ENCODE measurements at regions not wholly inside any gene's neighbourhood (a gene's known extent, or its start where the extent isn't known, plus 50 kb on each side); places are given as distances from the start of the nearest gene placed in this dataset.

- peaks cover 2% of the 10 kb centered on the region for H3K36me3 Mint-ChIP-seq (ENCODE audit: low read depth)
- no peaks in the 10 kb centered on the region for H3K4me1 ChIP-seq (ENCODE audit: control insufficient read depth, insufficient read depth, low read length)
- H3K27ac Mint-ChIP-seq, result no peak overlapping the region
- H3K4me1 Mint-ChIP-seq, result no peaks in the 10 kb centered on the region
- H3K27ac ChIP-seq (ENCODE audit: low read depth, low read length), result no peak overlapping the region
- no peak overlapping the region for H3K4me3 Mint-ChIP-seq
- no peak overlapping the region for H3K4me3 ChIP-seq (ENCODE audit: low read length)
- DNase-seq, result no peak
- WGBS, 2 experiments (ENCODE audit: insufficient coverage in 1 of 2, insufficient read length in 1 of 2), result 98 to 100% methylated on average over 1 to 3 of the region's 3 CpGs
- peaks cover 32% of the 10 kb centered on the region for H3K9me3 Mint-ChIP-seq
- H3K9me3 ChIP-seq (ENCODE audit: control insufficient read depth, low read length), result peaks cover 42% of the 10 kb centered on the region
- peaks cover 4% of the 10 kb centered on the region for H3K27me3 Mint-ChIP-seq (ENCODE audit: insufficient read depth)
- no peak overlapping the region for H3K9ac ChIP-seq (ENCODE audit: extremely low read depth, low read length, poor library complexity, severe bottlenecking)
- TF ChIP-seq, protein P1, sequence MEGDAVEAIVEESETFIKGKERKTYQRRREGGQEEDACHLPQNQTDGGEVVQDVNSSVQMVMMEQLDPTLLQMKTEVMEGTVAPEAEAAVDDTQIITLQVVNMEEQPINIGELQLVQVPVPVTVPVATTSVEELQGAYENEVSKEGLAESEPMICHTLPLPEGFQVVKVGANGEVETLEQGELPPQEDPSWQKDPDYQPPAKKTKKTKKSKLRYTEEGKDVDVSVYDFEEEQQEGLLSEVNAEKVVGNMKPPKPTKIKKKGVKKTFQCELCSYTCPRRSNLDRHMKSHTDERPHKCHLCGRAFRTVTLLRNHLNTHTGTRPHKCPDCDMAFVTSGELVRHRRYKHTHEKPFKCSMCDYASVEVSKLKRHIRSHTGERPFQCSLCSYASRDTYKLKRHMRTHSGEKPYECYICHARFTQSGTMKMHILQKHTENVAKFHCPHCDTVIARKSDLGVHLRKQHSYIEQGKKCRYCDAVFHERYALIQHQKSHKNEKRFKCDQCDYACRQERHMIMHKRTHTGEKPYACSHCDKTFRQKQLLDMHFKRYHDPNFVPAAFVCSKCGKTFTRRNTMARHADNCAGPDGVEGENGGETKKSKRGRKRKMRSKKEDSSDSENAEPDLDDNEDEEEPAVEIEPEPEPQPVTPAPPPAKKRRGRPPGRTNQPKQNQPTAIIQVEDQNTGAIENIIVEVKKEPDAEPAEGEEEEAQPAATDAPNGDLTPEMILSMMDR (conservative IDR thresholded peaks at IDR 0.05), result no peak
- H3K36me3 ChIP-seq (ENCODE audit: control insufficient read depth, insufficient read depth, low read length), result no peaks in the 10 kb centered on the region
- H3K27me3 ChIP-seq (ENCODE audit: control insufficient read depth, insufficient read depth, low read length, poor library complexity, severe bottlenecking), result no peaks in the 10 kb centered on the region
Measured at GRCh38 chr6:40180271-40180670, 246.0 kb upstream of the MOCS1 start.

GRCh38 chr6:40179496-40179895 is 245.2 kb upstream of the MOCS1 start:
- Histone ChIP-seq H3K27ac (ENCODE audit: low read depth, low read length) (no peak overlapping the region), H3K27me3 (ENCODE audit: control insufficient read depth, insufficient read depth, low read length, poor library complexity, severe bottlenecking) (no peaks in the 10 kb centered on the region), H3K36me3 (ENCODE audit: control insufficient read depth, insufficient read depth, low read length) (no peaks in the 10 kb centered on the region), H3K4me1 (ENCODE audit: control insufficient read depth, insufficient read depth, low read length) (no peaks in the 10 kb centered on the region), H3K4me3 (ENCODE audit: low read length) (no peak overlapping the region), H3K9me3 (ENCODE audit: control insufficient read depth, low read length) (peaks cover 37% of the 10 kb centered on the region), H3K9ac (ENCODE audit: extremely low read depth, low read length, poor library complexity, severe bottlenecking) (no peak overlapping the region)
- Mint-ChIP-seq H3K27ac (no peak overlapping the region), H3K4me3 (no peak overlapping the region), H3K27me3 (ENCODE audit: insufficient read depth) (peaks cover 4% of the 10 kb centered on the region), H3K9me3 (peaks cover 25% of the 10 kb centered on the region), H3K4me1 (no peaks in the 10 kb centered on the region), H3K36me3 (ENCODE audit: low read depth) (peaks cover 2% of the 10 kb centered on the region)
- no peak for DNase-seq
- TF ChIP-seq, protein P1 (conservative IDR thresholded peaks at IDR 0.05), result no peak
- 91 to 100% methylated on average over 1 of the region's 1 CpG for WGBS, 2 experiments (ENCODE audit: insufficient coverage in 1 of 2, insufficient read length in 1 of 2)

- Mint-ChIP-seq H3K36me3 (ENCODE audit: low read depth) (no peaks in the 10 kb centered on the region), H3K27me3 (ENCODE audit: insufficient read depth) (peaks cover 7% of the 10 kb centered on the region)
Measured at GRCh38 chr6:40177598-40177997, 243.3 kb upstream of the MOCS1 start.

More at GRCh38 chr6:40177598-40177997, 243.3 kb upstream of the MOCS1 start:
- H3K27me3 ChIP-seq (ENCODE audit: control insufficient read depth, insufficient read depth, low read length, poor library complexity, severe bottlenecking), result peaks cover 4% of the 10 kb centered on the region
- Mint-ChIP-seq H3K4me1 (no peaks in the 10 kb centered on the region), H3K27ac (no peak overlapping the region), H3K9me3 (peaks cover 6% of the 10 kb centered on the region), H3K4me3 (no peak overlapping the region)
- TF ChIP-seq, protein P1 (conservative IDR thresholded peaks at IDR 0.05), result no peak
- H3K27ac ChIP-seq (ENCODE audit: low read depth, low read length), result no peak overlapping the region
- peaks cover 18% of the 10 kb centered on the region for H3K9me3 ChIP-seq (ENCODE audit: control insufficient read depth, low read length)
- 90% methylated on average over 1 of the region's 1 CpG; no CpG with 5 or more reads in 1 of the 2 experiments for WGBS, 2 experiments (ENCODE audit: insufficient coverage in 1 of 2, insufficient read length in 1 of 2)
- no peak overlapping the region for H3K9ac ChIP-seq (ENCODE audit: extremely low read depth, low read length, poor library complexity, severe bottlenecking)
- no peaks in the 10 kb centered on the region for H3K36me3 ChIP-seq (ENCODE audit: control insufficient read depth, insufficient read depth, low read length)
- H3K4me1 ChIP-seq (ENCODE audit: control insufficient read depth, insufficient read depth, low read length), result no peaks in the 10 kb centered on the region
- H3K4me3 ChIP-seq (ENCODE audit: low read length), result no peak overlapping the region
- DNase-seq, result no peak

All from endodermal cell (in vitro differentiated cells).